ENCODE measurements at regions not wholly inside any gene's neighbourhood (a gene's known extent, or its start where the extent isn't known, plus 50 kb on each side); places are given as distances from the start of the nearest gene placed in this dataset.
"Not testable (repeated sequence)": the region's sequence is repeated elsewhere in the genome, so short reads cannot be mapped to it uniquely, and the experiment has no call there.

DNA sequence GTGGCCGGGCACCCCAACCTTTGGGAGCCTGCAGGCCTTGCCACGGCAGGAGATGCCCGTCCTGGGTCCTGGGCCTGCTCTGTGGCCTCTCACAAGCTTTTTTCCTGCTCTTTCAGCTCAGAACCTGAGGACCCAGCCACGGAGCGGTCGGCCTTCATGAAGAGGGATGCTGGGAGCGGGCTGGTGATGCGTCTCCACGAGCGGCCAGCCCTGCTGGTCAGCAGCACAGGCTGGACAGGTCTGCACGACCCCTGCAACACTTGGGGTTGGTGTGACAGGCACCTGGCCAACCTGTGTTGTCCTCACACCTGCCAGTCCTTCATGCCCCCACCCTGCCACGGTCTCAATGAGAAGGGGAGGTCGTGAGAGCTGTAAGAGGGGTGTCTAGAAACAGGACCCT lies 170.0 kb downstream of the ADRA2C start:
- DNase-seq (ENCODE audit: low read depth in 2 of 2) = no peak
- TF ChIP-seq, protein P1, sequence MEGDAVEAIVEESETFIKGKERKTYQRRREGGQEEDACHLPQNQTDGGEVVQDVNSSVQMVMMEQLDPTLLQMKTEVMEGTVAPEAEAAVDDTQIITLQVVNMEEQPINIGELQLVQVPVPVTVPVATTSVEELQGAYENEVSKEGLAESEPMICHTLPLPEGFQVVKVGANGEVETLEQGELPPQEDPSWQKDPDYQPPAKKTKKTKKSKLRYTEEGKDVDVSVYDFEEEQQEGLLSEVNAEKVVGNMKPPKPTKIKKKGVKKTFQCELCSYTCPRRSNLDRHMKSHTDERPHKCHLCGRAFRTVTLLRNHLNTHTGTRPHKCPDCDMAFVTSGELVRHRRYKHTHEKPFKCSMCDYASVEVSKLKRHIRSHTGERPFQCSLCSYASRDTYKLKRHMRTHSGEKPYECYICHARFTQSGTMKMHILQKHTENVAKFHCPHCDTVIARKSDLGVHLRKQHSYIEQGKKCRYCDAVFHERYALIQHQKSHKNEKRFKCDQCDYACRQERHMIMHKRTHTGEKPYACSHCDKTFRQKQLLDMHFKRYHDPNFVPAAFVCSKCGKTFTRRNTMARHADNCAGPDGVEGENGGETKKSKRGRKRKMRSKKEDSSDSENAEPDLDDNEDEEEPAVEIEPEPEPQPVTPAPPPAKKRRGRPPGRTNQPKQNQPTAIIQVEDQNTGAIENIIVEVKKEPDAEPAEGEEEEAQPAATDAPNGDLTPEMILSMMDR (IDR thresholded peaks at IDR 0.05; ENCODE audit: low read depth, low read length) = no peak
- H3K4me3 ChIP-seq (replicated peaks in 1 of 2; ENCODE audit: low read depth in 2 of 2, low read length in 2 of 2) = no peak overlapping the region

DNA sequence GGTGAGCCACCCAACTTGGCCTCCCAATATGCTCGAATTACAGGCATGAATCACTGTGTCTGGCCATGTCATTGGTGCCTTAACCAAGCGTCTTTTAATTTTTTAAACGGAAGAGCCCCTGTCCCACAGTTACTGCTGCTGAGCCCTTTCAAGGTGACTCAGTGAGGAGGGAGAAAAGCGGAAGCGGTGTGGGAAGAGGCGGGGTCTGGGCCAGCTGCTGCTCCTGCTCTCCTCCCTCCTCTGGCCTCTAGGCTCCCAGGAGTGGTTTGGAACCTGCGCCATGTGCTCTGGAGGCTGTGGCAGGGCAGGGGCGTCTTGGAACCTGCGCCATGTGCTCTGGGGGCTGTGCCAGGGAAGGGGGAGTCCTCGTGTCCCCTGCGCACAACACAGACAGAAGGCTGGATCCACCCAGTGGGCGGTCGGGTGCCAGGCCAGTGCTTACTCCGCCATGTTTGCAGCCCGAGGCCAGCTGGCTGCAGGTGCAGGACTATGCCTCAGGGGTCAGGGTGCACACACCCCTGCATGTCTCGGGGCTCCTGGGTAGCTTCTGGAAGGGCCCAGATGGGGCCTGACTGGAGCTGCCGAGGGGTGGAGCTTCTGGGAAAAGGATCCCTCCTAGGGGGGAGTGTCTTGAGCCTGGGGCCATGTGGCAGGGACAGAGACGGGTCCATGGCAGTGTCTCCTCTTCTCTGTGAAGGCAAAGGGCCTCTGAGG lies 171.8 kb downstream of the ADRA2C start:
- H3K4me3 ChIP-seq (replicated peaks in 1 of 2; ENCODE audit: low read depth in 2 of 2, low read length in 2 of 2); DNase-seq (ENCODE audit: low read depth in 2 of 2): not testable (repeated sequence)

DNA sequence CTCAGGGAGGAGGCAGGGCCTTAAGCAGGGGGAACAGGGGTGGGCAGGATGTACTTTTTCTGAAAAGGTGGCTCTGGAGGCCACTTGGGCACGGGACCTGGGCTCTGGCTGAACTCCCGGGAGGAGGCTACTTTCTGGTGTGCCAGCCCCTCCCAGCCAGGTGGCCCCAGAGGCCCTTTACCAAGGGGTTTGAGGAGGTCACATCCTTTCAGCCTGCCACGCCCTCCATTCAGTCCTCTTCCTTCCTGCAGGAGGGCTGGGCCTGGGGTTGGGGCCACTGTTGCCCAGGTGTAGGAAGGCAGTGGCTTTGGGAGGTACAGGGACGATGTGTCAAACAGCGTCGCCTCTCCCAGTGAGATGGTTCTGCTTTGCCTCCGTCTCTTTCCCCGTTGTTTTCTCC lies 172.5 kb downstream of the ADRA2C start:
- not testable (repeated sequence) for H3K4me3 ChIP-seq (replicated peaks in 1 of 2; ENCODE audit: low read depth in 2 of 2, low read length in 2 of 2); DNase-seq (ENCODE audit: low read depth in 2 of 2)

DNA sequence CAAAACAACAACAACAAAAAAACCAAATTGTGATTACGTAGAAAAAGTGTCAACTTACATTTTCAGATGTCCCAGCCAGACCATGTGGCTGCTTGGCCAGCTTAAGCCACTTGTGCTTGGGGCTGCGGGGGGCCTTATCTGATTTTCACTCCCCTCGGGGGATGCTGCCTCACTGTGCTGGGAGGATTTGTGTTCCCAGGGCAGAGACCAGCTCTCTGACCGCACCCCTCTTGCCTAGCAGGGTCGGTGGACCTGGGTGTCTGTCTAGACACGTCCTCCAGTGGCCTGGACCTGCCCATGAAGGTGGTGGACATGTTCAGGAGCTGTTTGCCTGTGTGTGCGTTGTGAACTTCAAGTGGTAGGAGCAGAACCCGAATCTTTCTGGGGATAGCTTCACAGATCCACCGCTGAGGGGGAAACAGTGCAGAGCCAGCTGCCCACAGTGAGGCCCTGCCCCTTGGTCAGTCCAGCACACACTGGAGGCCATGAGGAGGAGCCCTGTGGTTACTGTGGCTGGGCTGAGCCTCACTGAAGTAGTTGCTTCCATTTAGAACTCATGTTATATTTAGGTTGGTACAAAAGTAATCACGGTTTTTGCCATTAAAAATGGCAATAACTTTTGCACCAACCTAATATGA lies 173.9 kb downstream of the ADRA2C start:
- not testable (repeated sequence) for DNase-seq (ENCODE audit: low read depth in 2 of 2)

DNA sequence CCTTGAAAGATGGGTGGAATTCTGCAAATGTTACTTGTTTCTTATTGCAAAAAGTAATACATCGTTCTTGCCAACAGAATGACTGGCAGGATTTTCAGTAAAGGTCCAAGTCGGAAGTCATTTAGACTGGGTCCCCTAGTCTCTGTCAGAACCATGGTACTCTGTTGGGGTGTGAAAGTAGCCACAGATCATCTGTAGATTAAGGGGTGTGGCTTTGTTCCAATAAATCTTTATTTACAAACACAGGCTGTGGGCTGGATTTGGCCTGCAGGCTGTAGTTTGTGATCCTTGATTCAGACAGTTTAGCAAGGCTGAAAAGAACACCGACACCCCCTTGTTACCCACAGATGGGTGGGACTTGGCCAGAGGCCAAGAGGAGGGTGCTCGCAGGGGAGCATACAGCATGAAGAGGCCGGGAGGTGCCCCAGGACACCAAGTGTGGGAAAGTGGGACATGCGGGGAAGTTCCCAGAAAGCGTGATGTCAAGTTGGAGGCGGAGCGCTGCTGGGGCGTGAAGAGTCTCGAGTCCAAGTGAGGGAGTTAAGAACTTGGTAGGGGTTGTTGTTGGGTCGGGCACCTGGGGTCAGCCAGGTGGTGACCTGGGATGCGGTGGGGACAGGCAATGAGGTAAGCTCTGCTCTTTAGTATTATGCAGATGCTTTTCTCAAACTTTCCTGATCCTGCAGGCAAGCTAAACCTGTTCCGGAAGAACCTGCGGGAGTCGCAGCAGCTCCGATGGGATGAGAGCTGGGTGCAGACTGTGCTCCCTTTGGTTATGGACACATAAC lies 175.7 kb downstream of the ADRA2C start:
- H3K4me3 ChIP-seq (replicated peaks in 1 of 2; ENCODE audit: low read depth in 2 of 2, low read length in 2 of 2); DNase-seq (ENCODE audit: low read depth in 2 of 2): not testable (repeated sequence)

More for the DNA sequence above, 173.9 kb downstream of the ADRA2C start:
- not testable (repeated sequence) for H3K4me3 ChIP-seq (replicated peaks in 1 of 2; ENCODE audit: low read depth in 2 of 2, low read length in 2 of 2)

DNA sequence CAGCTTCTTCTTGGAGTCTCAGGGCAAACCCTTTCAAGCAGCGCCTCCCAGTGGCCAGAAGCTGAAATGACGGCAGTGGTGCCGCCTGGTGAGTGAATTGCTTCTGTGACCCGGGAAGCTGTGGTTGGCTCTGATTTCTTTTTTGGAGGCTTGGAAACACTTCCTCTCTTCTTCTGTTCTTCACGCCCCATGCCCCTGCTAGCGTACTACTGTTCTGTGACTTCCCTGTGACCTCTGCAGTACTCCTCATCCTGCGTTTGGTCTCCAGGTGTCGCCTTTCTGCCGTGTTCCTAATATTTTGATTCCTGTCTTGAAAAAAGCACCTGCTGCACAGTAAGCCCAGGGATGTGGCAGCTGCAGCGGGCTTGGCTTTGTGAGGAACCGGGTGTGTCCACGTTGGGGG lies 176.4 kb downstream of the ADRA2C start:
- not testable (repeated sequence) for H3K4me3 ChIP-seq (replicated peaks in 1 of 2; ENCODE audit: low read depth in 2 of 2, low read length in 2 of 2)
- TF ChIP-seq, protein P1 (IDR thresholded peaks at IDR 0.05; ENCODE audit: low read depth, low read length) = peak; percentile 28
- DNase-seq (ENCODE audit: low read depth in 2 of 2) = peak; percentile 41 to 50

DNA sequence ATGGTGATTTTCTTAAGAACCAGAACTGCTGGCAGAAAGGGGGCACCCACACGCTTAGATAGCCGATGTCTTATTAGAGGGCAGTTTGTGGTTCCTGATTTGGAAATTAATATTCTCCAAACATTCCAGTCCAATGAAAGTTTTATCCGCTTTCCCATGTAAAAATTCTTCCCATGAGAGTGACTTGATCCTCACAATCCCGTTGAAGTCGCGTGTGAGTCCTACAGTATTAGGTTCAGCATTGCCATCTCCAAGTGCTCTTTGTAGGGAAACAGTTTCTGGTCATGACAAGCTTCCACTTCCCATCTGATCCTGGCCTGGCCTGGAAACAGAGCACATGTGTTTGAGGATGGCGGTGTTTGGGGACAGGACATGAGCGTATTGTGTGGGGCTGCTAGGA lies 176.9 kb downstream of the ADRA2C start:
- not testable (repeated sequence) for DNase-seq (ENCODE audit: low read depth in 2 of 2); H3K4me3 ChIP-seq (replicated peaks in 1 of 2; ENCODE audit: low read depth in 2 of 2, low read length in 2 of 2)

DNA sequence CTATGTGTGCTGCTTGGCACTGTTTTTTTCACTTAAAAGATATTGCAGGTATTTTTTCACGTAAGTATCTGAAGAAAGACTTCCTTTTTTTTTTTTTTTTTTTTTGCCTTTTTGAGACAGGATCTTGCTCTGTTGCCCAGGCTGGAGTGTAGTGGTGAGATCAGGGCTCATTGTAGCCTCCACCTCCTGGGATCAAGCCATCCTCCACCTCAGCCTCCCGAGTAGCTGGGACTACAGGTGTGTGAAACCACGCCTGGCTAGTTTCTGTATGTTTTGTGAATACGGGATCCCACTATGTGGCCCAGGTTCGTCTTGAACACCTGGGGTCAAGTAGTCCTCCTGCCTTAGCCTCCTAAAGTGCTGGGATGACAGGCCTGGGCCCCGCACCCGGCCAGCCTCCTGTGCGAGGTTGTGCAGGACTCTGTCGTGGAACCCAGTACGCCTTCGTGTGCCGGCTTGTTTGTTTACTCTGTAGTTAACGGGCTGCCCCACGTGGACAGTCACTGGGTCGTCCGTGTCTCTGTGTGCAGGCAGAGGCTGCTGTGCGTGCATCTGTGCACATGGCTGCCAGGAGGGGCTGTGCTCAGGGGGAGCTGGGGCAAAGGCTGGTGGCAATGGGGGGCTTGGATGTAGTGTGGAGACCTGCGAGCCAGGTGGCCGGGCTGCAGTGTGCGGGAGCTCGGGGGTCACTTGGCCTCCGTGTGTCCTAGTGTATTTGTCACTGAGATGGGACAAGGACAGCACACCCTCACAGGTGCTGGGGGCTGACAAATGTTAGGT lies 179.5 kb downstream of the ADRA2C start:
- H3K4me3 ChIP-seq (replicated peaks in 1 of 2; ENCODE audit: low read depth in 2 of 2, low read length in 2 of 2) = no peak overlapping the region
- no peak for DNase-seq (ENCODE audit: low read depth in 2 of 2)
- TF ChIP-seq, protein P1 (IDR thresholded peaks at IDR 0.05; ENCODE audit: low read depth, low read length) = no peak

DNA sequence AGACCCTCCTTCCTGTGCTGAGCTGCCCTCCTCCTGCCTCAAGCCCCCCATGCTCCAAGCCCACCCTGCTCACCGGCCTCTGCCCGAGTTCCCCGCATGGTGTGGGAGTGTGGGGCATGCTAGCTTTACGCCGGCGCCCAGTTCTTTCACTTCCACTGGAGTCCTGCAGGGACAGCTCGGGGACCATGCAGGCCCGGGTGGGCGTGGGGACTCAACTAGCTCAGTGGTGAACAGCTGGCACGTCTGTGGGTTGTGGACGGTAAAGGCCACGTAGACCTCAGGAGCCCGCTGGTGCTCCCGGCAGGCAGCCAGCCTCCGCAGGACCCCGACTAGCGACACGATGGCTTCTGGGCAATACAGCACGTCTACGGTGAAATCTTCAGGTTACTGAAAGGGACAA lies 180.4 kb downstream of the ADRA2C start:
- not testable (repeated sequence) for H3K4me3 ChIP-seq (replicated peaks in 1 of 2; ENCODE audit: low read depth in 2 of 2, low read length in 2 of 2); DNase-seq (ENCODE audit: low read depth in 2 of 2)

DNA sequence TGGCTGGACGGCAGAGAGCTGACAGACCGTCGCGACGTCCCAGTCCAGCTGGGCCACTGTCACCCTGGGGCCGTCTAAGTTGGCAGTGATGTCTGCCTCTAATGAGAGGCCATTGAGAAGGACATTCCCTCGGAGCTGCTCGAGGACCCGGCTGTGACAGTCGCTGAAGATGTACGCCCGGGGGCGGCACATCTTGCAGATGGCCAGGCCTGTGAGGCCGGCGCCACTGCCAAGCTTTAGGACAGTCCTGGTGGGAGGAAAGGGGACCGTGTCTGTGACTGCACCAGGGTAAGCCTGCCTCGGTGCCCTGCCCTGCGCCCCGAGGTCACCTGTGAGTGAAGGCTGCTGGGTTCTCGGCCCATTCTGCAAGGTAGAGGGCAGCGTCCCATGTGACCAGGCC lies 181.6 kb downstream of the ADRA2C start:
- not testable (repeated sequence) for H3K4me3 ChIP-seq (replicated peaks in 1 of 2; ENCODE audit: low read depth in 2 of 2, low read length in 2 of 2); DNase-seq (ENCODE audit: low read depth in 2 of 2)

DNA sequence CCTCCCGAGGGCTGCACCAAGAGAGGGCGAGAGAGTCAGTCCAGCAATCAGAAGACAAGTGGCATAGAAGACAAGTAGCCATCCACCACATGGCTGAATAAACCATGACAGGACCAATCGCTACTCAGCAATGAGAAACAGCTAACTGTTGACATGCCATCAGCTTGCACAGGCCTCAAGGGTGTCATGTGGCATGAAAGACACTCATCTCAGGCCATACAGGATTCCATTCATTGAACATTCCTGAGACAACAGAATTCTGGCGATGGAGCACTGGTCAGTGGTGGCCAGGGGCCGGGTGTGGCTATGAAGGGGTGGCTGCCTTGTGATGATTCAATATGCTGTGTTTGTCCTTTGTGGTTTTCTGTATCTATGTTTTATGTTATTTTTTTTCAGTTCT lies 182.0 kb downstream of the ADRA2C start:
- DNase-seq (ENCODE audit: low read depth in 2 of 2) = peak in 1 of 2 donors; percentile 28
- not testable (repeated sequence) for H3K4me3 ChIP-seq (replicated peaks in 1 of 2; ENCODE audit: low read depth in 2 of 2, low read length in 2 of 2)
